ENCODE measurements at regions not wholly inside any gene's neighbourhood (a gene's known extent, or its start where the extent isn't known, plus 50 kb on each side); places are given as distances from the start of the nearest gene placed in this dataset.

DNA sequence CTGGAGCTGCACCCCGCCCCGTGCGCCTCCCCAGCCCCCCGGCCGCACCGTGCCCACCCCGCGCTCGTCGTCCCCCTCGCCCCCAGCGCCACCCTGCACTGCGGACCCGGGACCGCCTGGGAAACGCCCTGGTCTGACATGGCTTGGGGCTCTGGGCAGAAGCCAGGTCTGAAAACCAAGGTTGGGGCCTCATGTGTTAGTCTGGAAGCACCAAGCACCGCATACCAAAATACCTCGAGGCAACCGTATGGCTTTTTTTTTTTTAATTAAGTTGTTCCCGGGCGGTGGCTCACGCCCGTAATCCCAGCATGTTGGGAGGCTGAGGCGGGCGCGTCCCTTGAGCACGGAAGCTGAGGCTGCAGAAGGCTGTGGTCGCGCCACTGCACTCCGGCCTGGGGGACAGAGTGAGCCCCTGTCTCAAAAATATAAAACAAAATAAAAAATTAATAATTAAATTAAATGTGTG lies 91.5 kb upstream of the CHD2 start:
- Histone ChIP-seq H3K27me3 (ENCODE audit: low read length) (no peaks in the 10 kb centered on the region), H4K20me1 (ENCODE audit: low read depth, low read length) (no peaks in the 10 kb centered on the region), H3K27ac (ENCODE audit: low read depth, low read length) (peak overlapping the region; percentile 98), H3K4me3 (ENCODE audit: insufficient read depth, low read length, poor library complexity, severe bottlenecking) (peak overlapping the region; percentile 71), H2AFZ (ENCODE audit: low read depth, low read length, severe bottlenecking) (peak overlapping the region; percentile 75), H3K9me3 (ENCODE audit: insufficient read depth, low read length) (no peaks in the 10 kb centered on the region), H3K36me3 (ENCODE audit: low read length) (no peaks in the 10 kb centered on the region), H3K9ac (ENCODE audit: low read length) (peak overlapping the region; percentile 79), H3K9me2 (replicated peaks; ENCODE audit: insufficient read depth, low read length) (no peaks in the 10 kb centered on the region), H3K4me2 (ENCODE audit: low read depth, low read length, poor library complexity, severe bottlenecking) (peak overlapping the region; percentile 64), H3F3A (ENCODE audit: insufficient read depth) (peaks cover 39% of the 10 kb centered on the region), H3K79me2 (ENCODE audit: insufficient read depth, low read length) (no peaks in the 10 kb centered on the region; the same call in 1 of the 2 replicates)
- TF ChIP-seq, protein P1, sequence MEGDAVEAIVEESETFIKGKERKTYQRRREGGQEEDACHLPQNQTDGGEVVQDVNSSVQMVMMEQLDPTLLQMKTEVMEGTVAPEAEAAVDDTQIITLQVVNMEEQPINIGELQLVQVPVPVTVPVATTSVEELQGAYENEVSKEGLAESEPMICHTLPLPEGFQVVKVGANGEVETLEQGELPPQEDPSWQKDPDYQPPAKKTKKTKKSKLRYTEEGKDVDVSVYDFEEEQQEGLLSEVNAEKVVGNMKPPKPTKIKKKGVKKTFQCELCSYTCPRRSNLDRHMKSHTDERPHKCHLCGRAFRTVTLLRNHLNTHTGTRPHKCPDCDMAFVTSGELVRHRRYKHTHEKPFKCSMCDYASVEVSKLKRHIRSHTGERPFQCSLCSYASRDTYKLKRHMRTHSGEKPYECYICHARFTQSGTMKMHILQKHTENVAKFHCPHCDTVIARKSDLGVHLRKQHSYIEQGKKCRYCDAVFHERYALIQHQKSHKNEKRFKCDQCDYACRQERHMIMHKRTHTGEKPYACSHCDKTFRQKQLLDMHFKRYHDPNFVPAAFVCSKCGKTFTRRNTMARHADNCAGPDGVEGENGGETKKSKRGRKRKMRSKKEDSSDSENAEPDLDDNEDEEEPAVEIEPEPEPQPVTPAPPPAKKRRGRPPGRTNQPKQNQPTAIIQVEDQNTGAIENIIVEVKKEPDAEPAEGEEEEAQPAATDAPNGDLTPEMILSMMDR (IDR thresholded peaks at IDR 0.05; ENCODE audit: insufficient read depth, low read length, poor library complexity, severe bottlenecking): no peak
- TF ChIP-seq EZH2phosphoT487 (conservative IDR thresholded peaks at IDR 0.05; ENCODE audit: low read length): no peak

DNA sequence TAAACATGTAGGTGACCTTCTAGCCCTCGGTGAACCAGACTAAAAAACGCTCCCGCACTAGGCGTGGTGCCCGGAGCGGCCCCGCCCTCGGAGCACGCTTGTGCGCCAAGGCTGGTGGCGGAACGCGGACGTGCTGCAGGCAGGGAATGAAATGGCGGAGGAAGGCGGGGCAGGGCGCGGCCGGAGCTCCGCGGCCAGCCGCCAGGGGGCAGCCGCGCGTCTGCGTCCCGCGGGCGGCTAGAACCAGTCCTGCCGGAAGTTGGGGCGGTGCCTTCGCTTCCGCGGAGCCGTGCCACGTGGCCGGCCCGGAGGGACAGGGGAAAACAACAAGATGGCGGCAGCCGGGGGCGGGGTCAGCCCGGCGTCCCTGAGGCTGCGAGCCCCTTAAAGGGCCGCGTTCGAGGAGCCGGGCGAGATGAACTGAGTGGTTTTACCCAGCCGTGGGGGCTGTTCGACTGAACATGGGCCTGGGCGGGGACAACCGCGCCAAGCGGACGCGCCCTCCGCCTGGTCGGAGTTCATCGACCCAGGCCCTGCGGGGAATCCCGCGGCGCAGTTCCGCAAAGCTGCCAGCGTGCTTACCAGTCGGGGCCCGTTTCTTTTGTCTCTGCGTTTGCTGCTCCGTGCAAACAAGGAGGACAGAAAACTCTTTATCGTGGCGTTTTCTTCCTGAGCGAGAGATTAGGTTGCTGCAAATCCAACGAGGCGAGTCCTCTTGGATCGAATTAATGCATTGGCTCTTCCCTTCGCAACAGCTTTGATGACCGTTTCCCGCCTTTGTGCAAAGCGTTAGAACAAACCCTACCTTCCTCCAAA lies 90.9 kb upstream of the CHD2 start:
- Histone ChIP-seq H3K9ac (ENCODE audit: low read length) (peak overlapping the region; percentile 79), H3K27ac (ENCODE audit: low read depth, low read length) (peak overlapping the region; percentile 98), H3F3A (ENCODE audit: insufficient read depth) (peaks cover 42% of the 10 kb centered on the region), H3K79me2 (ENCODE audit: insufficient read depth, low read length) (no peaks in the 10 kb centered on the region; the same call in 1 of the 2 replicates), H3K4me2 (ENCODE audit: low read depth, low read length, poor library complexity, severe bottlenecking) (peak overlapping the region; percentile 98), H3K9me3 (ENCODE audit: insufficient read depth, low read length) (no peaks in the 10 kb centered on the region), H3K9me2 (replicated peaks; ENCODE audit: insufficient read depth, low read length) (no peaks in the 10 kb centered on the region), H3K27me3 (ENCODE audit: low read length) (no peaks in the 10 kb centered on the region), H2AFZ (ENCODE audit: low read depth, low read length, severe bottlenecking) (no peak overlapping the region), H3K4me3 (ENCODE audit: insufficient read depth, low read length, poor library complexity, severe bottlenecking) (peak overlapping the region; percentile 71), H3K36me3 (ENCODE audit: low read length) (no peaks in the 10 kb centered on the region), H4K20me1 (ENCODE audit: low read depth, low read length) (no peaks in the 10 kb centered on the region)
- TF ChIP-seq, protein P1 (IDR thresholded peaks at IDR 0.05; ENCODE audit: insufficient read depth, low read length, poor library complexity, severe bottlenecking): peak; percentile 81
- no peak for TF ChIP-seq EZH2phosphoT487 (conservative IDR thresholded peaks at IDR 0.05; ENCODE audit: low read length)

DNA sequence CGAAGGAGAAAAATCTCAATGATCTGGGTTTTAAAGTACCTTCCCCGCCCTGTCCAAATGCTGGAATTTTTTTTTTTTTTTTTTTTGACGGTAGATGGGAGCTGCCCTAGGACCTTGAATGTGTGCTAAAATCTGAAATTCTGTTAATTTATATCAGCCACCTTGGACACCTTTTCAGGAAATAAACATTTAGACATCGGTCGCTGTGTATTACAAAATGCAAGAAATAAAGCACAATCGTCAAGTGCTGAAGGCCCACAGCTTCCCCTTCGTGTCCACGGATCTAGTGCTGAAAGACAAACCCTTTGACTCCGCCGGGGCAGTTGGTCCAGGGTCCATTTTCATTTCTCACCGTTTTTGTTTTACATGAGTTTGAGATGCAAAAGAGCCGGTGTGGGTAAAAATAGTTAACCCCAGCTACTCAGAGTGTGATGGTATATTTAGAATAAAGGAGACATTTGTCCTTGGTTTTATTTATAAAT lies 90.2 kb upstream of the CHD2 start:
- H3K27ac ChIP-seq (ENCODE audit: low read depth, low read length): peak overlapping the region; percentile 98
- no peaks in the 10 kb centered on the region for H3K9me3 ChIP-seq (ENCODE audit: insufficient read depth, low read length)
- H3K79me2 ChIP-seq (ENCODE audit: insufficient read depth, low read length): no peaks in the 10 kb centered on the region; the same call in 1 of the 2 replicates
- H3K9ac ChIP-seq (ENCODE audit: low read length): peak overlapping the region; percentile 79
- no peaks in the 10 kb centered on the region for H3K27me3 ChIP-seq (ENCODE audit: low read length)
- H4K20me1 ChIP-seq (ENCODE audit: low read depth, low read length): no peaks in the 10 kb centered on the region
- no peak for TF ChIP-seq EZH2phosphoT487 (conservative IDR thresholded peaks at IDR 0.05; ENCODE audit: low read length)
- TF ChIP-seq, protein P1 (IDR thresholded peaks at IDR 0.05; ENCODE audit: insufficient read depth, low read length, poor library complexity, severe bottlenecking): no peak
- H3K4me3 ChIP-seq (ENCODE audit: insufficient read depth, low read length, poor library complexity, severe bottlenecking): peak overlapping the region; percentile 59
- peak overlapping the region; percentile 98 for H3K4me2 ChIP-seq (ENCODE audit: low read depth, low read length, poor library complexity, severe bottlenecking)
- no peaks in the 10 kb centered on the region for H3K36me3 ChIP-seq (ENCODE audit: low read length)
- H2AFZ ChIP-seq (ENCODE audit: low read depth, low read length, severe bottlenecking): peak overlapping the region; percentile 4
- H3K9me2 ChIP-seq (replicated peaks; ENCODE audit: insufficient read depth, low read length): no peaks in the 10 kb centered on the region
- peaks cover 42% of the 10 kb centered on the region for H3F3A ChIP-seq (ENCODE audit: insufficient read depth)

Measured in SU-DHL-6 (cell line).